SK-N-SH treated with all-trans-retinoic acid at 6 μM for 48 hours (cell line): ENCODE measurements at regions not wholly inside any gene's neighbourhood (a gene's known extent, or its start where the extent isn't known, plus 50 kb on each side); places are given as distances from the start of the nearest gene placed in this dataset.
"Not testable (repeated sequence)": the region's sequence is repeated elsewhere in the genome, so short reads cannot be mapped to it uniquely, and the experiment has no call there.

ENCODE experiments used
- ARNTL ChIP-seq: fragments of 450-650 bp; formaldehyde crosslinking; IDR thresholded peaks from 2 replicates; pipeline ENCODE4 v1.5.0; 2020; ENCODE audit warnings: low read depth, mild to moderate bottlenecking, moderate library complexity, borderline replicate concordance
- PPARA ChIP-seq: fragments of 250-450 bp; sonication (Bioruptor Pico); IDR thresholded peaks from 2 replicates; pipeline ENCODE4 v1.5.0; 2020; ENCODE audit warnings: mild to moderate bottlenecking, borderline replicate concordance
- ZFP3 ChIP-seq: fragments of 250-450 bp; sonication (Bioruptor Pico); IDR thresholded peaks from 2 replicates; pipeline ENCODE4 v1.5.0; 2020; ENCODE audit warnings: mild to moderate bottlenecking, moderate library complexity
- ZNF565 ChIP-seq: fragments of 450-650 bp; formaldehyde crosslinking; conservative IDR thresholded peaks from 2 replicates; pipeline ENCODE4 v1.5.0; 2020; ENCODE audit warnings: low read depth, mild to moderate bottlenecking, moderate library complexity
- TF ChIP-seq, protein P1 (sequence below): fragments of 250-450 bp; sonication (Bioruptor Pico); IDR thresholded peaks from 2 replicates; pipeline ENCODE4 v1.8.0; 2020; ENCODE audit warnings: mild to moderate bottlenecking, moderate library complexity, borderline replicate concordance
- TF ChIP-seq, protein P2 (sequence below): fragments of 250-450 bp; sonication (Bioruptor Pico); IDR thresholded peaks from 2 replicates; pipeline ENCODE4 v1.5.1; 2020; ENCODE audit warnings: low read depth, mild to moderate bottlenecking, moderate library complexity

- TF ChIP-seq ZFP3, ARNTL, PPARA, ZNF565 (CRISPR knock-in tag): not testable (repeated sequence)
- TF ChIP-seq, protein P1, sequence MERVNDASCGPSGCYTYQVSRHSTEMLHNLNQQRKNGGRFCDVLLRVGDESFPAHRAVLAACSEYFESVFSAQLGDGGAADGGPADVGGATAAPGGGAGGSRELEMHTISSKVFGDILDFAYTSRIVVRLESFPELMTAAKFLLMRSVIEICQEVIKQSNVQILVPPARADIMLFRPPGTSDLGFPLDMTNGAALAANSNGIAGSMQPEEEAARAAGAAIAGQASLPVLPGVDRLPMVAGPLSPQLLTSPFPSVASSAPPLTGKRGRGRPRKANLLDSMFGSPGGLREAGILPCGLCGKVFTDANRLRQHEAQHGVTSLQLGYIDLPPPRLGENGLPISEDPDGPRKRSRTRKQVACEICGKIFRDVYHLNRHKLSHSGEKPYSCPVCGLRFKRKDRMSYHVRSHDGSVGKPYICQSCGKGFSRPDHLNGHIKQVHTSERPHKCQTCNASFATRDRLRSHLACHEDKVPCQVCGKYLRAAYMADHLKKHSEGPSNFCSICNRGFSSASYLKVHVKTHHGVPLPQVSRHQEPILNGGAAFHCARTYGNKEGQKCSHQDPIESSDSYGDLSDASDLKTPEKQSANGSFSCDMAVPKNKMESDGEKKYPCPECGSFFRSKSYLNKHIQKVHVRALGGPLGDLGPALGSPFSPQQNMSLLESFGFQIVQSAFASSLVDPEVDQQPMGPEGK (CRISPR knock-in tag): not testable (repeated sequence)
- TF ChIP-seq, protein P2, sequence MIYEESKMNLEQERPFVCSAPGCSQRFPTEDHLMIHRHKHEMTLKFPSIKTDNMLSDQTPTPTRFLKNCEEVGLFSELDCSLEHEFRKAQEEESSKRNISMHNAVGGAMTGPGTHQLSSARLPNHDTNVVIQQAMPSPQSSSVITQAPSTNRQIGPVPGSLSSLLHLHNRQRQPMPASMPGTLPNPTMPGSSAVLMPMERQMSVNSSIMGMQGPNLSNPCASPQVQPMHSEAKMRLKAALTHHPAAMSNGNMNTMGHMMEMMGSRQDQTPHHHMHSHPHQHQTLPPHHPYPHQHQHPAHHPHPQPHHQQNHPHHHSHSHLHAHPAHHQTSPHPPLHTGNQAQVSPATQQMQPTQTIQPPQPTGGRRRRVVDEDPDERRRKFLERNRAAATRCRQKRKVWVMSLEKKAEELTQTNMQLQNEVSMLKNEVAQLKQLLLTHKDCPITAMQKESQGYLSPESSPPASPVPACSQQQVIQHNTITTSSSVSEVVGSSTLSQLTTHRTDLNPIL (CRISPR knock-in tag): not testable (repeated sequence)
These were observed 140.3 kb downstream of the USP22 start for GRCh38 chr17:20902496-20902895.
